ACC112 (cell line): ENCODE measurements at regions not wholly inside any gene's neighbourhood (a gene's known extent, or its start where the extent isn't known, plus 50 kb on each side); places are given as distances from the start of the nearest gene placed in this dataset.

ENCODE experiments used
- H2AFZ ChIP-seq: fragments of 200-600 bp; sonication (generic); one replicate; pipeline ENCODE4 v1.6.0; 2017; ENCODE audit warnings: antibody characterized with exemption, low read length; ENCODE audit not compliant: unreplicated experiment
- H3K27ac ChIP-seq: fragments of 200-600 bp; sonication (generic); 2 replicates; pipeline ENCODE4 v1.5.1; 2014; ENCODE audit warnings: low read depth, mild to moderate bottlenecking, antibody characterized with exemption, low read length, moderate library complexity
- H3K27me3 ChIP-seq: fragments of 200-600 bp; sonication (generic); 2 replicates; pipeline ENCODE4 v1.6.1; 2014; ENCODE audit warnings: mild to moderate bottlenecking, antibody characterized with exemption, low read length, moderate library complexity, mixed read lengths; ENCODE audit not compliant: insufficient read depth
- H3K36me3 ChIP-seq: fragments of 200-600 bp; sonication (generic); 2 replicates; pipeline ENCODE4 v1.6.1; 2016; ENCODE audit warnings: mild to moderate bottlenecking, antibody characterized with exemption, low read length, moderate library complexity, mixed read lengths; ENCODE audit not compliant: insufficient read depth
- H3K4me1 ChIP-seq: fragments of 200-600 bp; sonication (generic); one replicate; pipeline ENCODE4 v1.6.1; 2016; ENCODE audit warnings: low read length, mixed read lengths; ENCODE audit not compliant: insufficient read depth, unreplicated experiment, control insufficient read depth
- H3K4me3 ChIP-seq: fragments of 200-600 bp; sonication (generic); 2 replicates; pipeline ENCODE4 v1.5.1; 2014; ENCODE audit warnings: mild to moderate bottlenecking, low read depth, low read length
- H3K79me2 ChIP-seq: fragments of 200-600 bp; sonication (generic); one replicate; pipeline ENCODE4 v1.6.0; 2016; ENCODE audit warnings: low read length; ENCODE audit not compliant: control insufficient read depth, unreplicated experiment, insufficient read depth

DNA sequence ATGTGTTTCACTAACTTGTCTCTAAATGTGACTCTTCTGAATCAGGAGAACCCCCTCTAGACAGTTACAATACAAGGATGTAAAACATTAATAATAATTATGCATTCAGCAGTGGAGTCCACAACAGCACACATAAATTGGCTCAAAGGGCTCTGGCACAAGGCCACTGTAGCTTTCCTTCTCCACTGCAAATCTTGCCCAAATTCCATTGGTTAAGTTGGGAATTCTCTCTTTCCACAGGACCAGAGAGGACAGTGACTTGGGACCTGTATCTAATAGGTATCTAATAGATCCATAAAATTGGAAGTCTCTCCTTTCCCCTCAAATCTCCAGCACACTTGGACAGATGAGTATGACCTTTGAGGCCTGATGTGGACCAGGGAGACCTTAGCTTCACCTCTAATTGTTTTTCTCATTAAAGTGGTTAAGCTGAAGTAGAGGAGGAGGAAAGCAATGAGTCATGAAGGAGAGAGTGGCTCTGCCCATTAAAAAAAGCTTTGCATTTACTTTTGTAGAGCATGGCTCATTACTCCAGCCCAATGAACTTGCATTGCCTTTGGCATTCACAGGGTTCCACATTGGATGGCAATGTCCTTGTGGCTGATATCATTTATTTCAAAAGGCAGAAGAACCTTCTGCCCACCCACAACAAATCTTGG lies 72.3 kb upstream of the SH3RF1 start:
- H3K36me3 ChIP-seq: no peaks in the 10 kb centered on the region
- H3K79me2 ChIP-seq: no peaks in the 10 kb centered on the region
- no peak overlapping the region for H2AFZ ChIP-seq
- H3K27me3 ChIP-seq: no peaks in the 10 kb centered on the region
- no peak overlapping the region for H3K27ac ChIP-seq
- peaks cover 21% of the 10 kb centered on the region for H3K4me1 ChIP-seq
- H3K4me3 ChIP-seq: no peak overlapping the region

DNA sequence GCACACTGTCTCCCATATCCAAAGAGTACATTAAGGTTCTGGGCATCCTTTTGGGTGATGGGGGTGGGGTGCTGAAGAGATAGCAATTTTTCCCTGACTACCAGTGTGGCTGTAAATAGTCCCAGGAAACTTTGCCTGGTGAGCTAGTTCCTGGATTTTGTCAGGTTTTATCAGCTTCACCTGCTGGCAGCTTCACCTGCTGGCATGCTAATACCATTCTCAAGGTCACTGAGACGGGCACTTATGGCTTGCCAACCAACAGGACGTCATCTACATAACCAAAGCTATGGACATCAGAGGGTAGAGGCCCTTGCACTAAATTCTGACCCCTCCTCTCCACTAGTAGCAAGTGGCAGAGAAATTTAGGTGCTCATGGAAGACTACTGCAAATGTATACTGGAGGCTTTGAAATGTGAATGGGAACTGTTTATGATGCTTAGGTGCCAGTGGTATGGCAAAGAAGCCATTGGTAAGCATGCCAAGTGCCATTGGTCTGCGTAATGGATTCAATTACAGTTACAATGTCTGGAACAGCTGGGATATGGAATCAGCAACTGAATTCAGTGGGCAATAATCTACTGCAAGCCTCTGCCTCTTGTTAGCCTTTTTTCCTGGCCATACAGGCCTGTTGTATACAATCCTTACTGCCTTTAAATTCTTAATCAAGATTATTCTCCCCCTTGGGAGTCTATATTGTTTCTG lies 71.6 kb upstream of the SH3RF1 start:
- no peak overlapping the region for H3K27ac ChIP-seq
- peaks cover 26% of the 10 kb centered on the region for H3K4me1 ChIP-seq
- no peak overlapping the region for H3K4me3 ChIP-seq
- H3K36me3 ChIP-seq: no peaks in the 10 kb centered on the region
- no peak overlapping the region for H2AFZ ChIP-seq
- H3K27me3 ChIP-seq: no peaks in the 10 kb centered on the region
- H3K79me2 ChIP-seq: no peaks in the 10 kb centered on the region

GRCh38 chr4:169341490-169341889 lies 70.7 kb upstream of the SH3RF1 start:
- Histone ChIP-seq H3K27ac (no peak overlapping the region), H3K4me1 (peaks cover 26% of the 10 kb centered on the region), H3K27me3 (no peaks in the 10 kb centered on the region), H3K79me2 (no peaks in the 10 kb centered on the region), H3K4me3 (no peak overlapping the region), H2AFZ (no peak overlapping the region), H3K36me3 (no peaks in the 10 kb centered on the region)

DNA sequence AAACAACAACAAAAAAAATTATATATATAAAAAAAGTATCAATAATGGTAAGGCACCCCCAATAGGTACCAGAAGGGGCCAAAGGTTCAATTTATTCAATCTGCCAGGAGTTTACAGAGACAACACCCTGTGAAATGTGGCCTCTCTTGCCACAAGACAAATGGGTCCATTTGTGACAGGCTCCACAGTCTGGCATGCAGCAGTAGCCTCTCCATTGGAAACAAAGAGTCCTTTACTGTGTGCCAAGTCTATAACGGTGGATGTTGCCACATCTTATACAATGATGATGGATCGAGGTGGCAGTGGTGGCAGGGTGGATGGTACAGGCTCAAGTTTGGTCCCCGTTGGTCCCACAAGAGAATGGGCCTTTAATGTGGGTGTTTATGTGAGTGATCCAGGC lies 70.1 kb upstream of the SH3RF1 start:
- no peaks in the 10 kb centered on the region for H3K79me2 ChIP-seq
- no peak overlapping the region for H3K27ac ChIP-seq
- H2AFZ ChIP-seq: no peak overlapping the region
- no peak overlapping the region for H3K4me3 ChIP-seq
- H3K36me3 ChIP-seq: no peaks in the 10 kb centered on the region
- H3K4me1 ChIP-seq: peaks cover 23% of the 10 kb centered on the region
- no peaks in the 10 kb centered on the region for H3K27me3 ChIP-seq

DNA sequence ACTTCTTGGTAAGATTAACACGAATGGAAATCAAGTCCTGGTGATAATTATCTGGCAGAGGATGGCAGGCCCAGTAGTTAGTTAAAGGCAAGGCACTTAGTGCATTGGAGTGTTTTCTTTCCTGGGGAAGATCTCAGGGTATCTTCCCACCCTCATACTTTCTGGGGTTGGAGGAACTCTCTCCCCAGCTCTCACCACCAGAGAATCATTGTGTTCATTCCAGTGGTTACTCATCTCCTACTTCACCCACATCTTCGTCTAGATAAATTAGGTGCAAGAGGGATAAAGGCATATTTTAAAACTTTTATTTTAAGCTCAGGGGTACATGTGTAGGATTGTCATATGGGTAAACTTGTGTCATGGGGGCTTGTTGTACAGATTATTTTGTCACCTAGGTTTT lies 67.5 kb upstream of the SH3RF1 start:
- Histone ChIP-seq H3K4me1 (peaks cover 24% of the 10 kb centered on the region), H3K4me3 (no peak overlapping the region), H3K27ac (peak overlapping the region; percentile 56), H3K36me3 (no peaks in the 10 kb centered on the region), H3K79me2 (no peaks in the 10 kb centered on the region), H2AFZ (no peak overlapping the region), H3K27me3 (no peaks in the 10 kb centered on the region)

- Histone ChIP-seq H3K27me3 (no peaks in the 10 kb centered on the region), H3K36me3 (no peaks in the 10 kb centered on the region), H2AFZ (no peak overlapping the region), H3K27ac (peak overlapping the region; percentile 56), H3K4me1 (peaks cover 20% of the 10 kb centered on the region), H3K79me2 (no peaks in the 10 kb centered on the region), H3K4me3 (no peak overlapping the region)
Measured at GRCh38 chr4:169337510-169337909, 66.8 kb upstream of the SH3RF1 start.

- Histone ChIP-seq H3K36me3 (no peaks in the 10 kb centered on the region), H3K4me1 (peaks cover 20% of the 10 kb centered on the region), H2AFZ (peak overlapping the region; percentile 87), H3K27ac (peak overlapping the region; percentile 42), H3K79me2 (no peaks in the 10 kb centered on the region), H3K27me3 (no peaks in the 10 kb centered on the region), H3K4me3 (peak overlapping the region; percentile 38; the same call in 1 of the 2 replicates)
Measured at GRCh38 chr4:169335331-169335730, 64.6 kb upstream of the SH3RF1 start.

- H3K4me3 ChIP-seq: no peak overlapping the region
- no peak overlapping the region for H3K27ac ChIP-seq
- no peaks in the 10 kb centered on the region for H3K79me2 ChIP-seq
- no peaks in the 10 kb centered on the region for H3K27me3 ChIP-seq
- H2AFZ ChIP-seq: no peak overlapping the region
- no peaks in the 10 kb centered on the region for H3K36me3 ChIP-seq
- H3K4me1 ChIP-seq: peaks cover 20% of the 10 kb centered on the region
Measured at GRCh38 chr4:169334335-169334734, 63.6 kb upstream of the SH3RF1 start.

DNA sequence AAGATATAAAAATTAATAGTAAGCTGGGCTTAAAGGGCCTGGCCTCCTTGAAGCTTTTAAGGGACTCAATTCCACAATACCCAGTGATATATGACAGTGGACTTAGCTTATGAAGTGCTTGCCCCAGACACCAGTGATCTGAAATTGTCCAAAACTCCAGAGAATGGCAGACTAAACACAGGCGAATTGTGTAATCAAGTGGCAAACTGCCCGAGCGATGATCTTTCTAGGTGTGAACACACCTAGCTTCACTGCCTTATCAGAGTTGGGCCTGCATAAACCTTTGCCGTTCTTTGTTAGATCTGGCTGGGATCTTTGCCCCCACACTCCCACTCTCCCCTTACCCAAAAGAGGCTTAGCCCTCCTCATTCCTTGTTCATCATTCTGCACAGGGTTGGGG lies 62.5 kb upstream of the SH3RF1 start:
- Histone ChIP-seq H3K27me3 (no peaks in the 10 kb centered on the region), H3K4me3 (no peak overlapping the region), H3K27ac (no peak overlapping the region), H3K36me3 (no peaks in the 10 kb centered on the region), H2AFZ (no peak overlapping the region), H3K4me1 (peaks cover 20% of the 10 kb centered on the region), H3K79me2 (no peaks in the 10 kb centered on the region)

DNA sequence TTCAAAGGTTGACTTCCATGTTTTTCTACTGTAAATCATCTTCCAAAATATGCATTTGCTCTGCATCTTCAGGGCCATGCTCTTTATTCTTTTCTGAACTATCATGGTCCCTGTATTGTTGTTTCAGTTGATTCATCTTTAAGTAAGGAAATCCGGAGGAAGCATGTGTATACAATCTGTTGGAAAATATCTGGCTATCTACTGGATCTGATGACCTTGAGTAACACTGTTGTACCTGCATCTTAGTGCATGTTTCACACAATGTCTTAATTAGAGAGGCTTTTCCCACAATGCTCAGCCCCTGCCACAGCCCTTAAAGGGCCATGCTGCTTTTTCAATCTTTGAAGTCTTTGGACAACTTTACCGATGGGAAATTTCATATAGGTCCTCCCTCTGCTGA lies 61.8 kb upstream of the SH3RF1 start:
- H3K27ac ChIP-seq: no peak overlapping the region
- H3K4me3 ChIP-seq: no peak overlapping the region
- peaks cover 15% of the 10 kb centered on the region for H3K4me1 ChIP-seq
- no peaks in the 10 kb centered on the region for H3K79me2 ChIP-seq
- no peaks in the 10 kb centered on the region for H3K36me3 ChIP-seq
- no peaks in the 10 kb centered on the region for H3K27me3 ChIP-seq
- H2AFZ ChIP-seq: no peak overlapping the region

- no peak overlapping the region for H3K27ac ChIP-seq
- no peaks in the 10 kb centered on the region for H3K36me3 ChIP-seq
- no peak overlapping the region for H2AFZ ChIP-seq
Measured at GRCh38 chr4:169330811-169331210, 60.1 kb upstream of the SH3RF1 start.

More at GRCh38 chr4:169330811-169331210, 60.1 kb upstream of the SH3RF1 start:
- Histone ChIP-seq H3K79me2 (no peaks in the 10 kb centered on the region), H3K27me3 (no peaks in the 10 kb centered on the region), H3K4me3 (no peak overlapping the region), H3K4me1 (peaks cover 13% of the 10 kb centered on the region)
